ENCODE measurements at regions not wholly inside any gene's neighbourhood (a gene's known extent, or its start where the extent isn't known, plus 50 kb on each side); places are given as distances from the start of the nearest gene placed in this dataset.

- intact Hi-C loops (cut with DNase I; ENCODE audit: low total_unique reads), result no loop called here
- no peak for TF ChIP-seq CTCF (IDR thresholded peaks at IDR 0.05)
- H3K27me3 ChIP-seq, result no peaks in the 10 kb centered on the region
- peak in 1 of 2 donors; percentile 32 for DNase-seq
- H3K36me3 ChIP-seq, result no peaks in the 10 kb centered on the region
- H3K9me3 ChIP-seq, result no peaks in the 10 kb centered on the region
- no peak overlapping the region for H3K4me3 ChIP-seq
- no peak overlapping the region for H3K27ac ChIP-seq
- peaks cover 0 to 7% (median 0%) of the 10 kb centered on the region in 4 donors for H3K4me1 ChIP-seq
Observed at GRCh38 chr22:27183474-27183873, 526.1 kb downstream of the MIAT start.

GRCh38 chr22:27185099-27185709 is 527.8 kb downstream of the MIAT start:
- Histone ChIP-seq H3K27ac (no peak overlapping the region), H3K4me3 (no peak overlapping the region), H3K9me3 (no peaks in the 10 kb centered on the region), H3K4me1 (peaks cover 0 to 7% (median 0%) of the 10 kb centered on the region in 4 donors), H3K36me3 (no peaks in the 10 kb centered on the region), H3K27me3 (no peaks in the 10 kb centered on the region)
- intact Hi-C loops (cut with DNase I; ENCODE audit: low total_unique reads), result no loop called here
- no peak for TF ChIP-seq CTCF (IDR thresholded peaks at IDR 0.05)
- no peak for DNase-seq

GRCh38 chr22:27185760-27186302 is 528.4 kb downstream of the MIAT start:
- no peak overlapping the region for H3K4me3 ChIP-seq
- H3K9me3 ChIP-seq, result no peaks in the 10 kb centered on the region
- no peaks in the 10 kb centered on the region for H3K36me3 ChIP-seq
- peaks cover 0 to 7% (median 0%) of the 10 kb centered on the region in 4 donors for H3K4me1 ChIP-seq
- intact Hi-C loops (cut with DNase I; ENCODE audit: low total_unique reads), result no loop called here
- H3K27me3 ChIP-seq, result no peaks in the 10 kb centered on the region
- no peak for TF ChIP-seq CTCF (IDR thresholded peaks at IDR 0.05)
- no peak for DNase-seq
- no peak overlapping the region for H3K27ac ChIP-seq

- Histone ChIP-seq H3K27me3 (no peaks in the 10 kb centered on the region), H3K27ac (no peak overlapping the region), H3K9me3 (no peaks in the 10 kb centered on the region), H3K4me1 (peaks cover 0 to 9% (median 0%) of the 10 kb centered on the region in 4 donors), H3K36me3 (no peaks in the 10 kb centered on the region), H3K4me3 (no peak overlapping the region)
- TF ChIP-seq CTCF (IDR thresholded peaks at IDR 0.05), result no peak
- intact Hi-C loops (cut with DNase I; ENCODE audit: low total_unique reads), result no loop called here
- DNase-seq, result no peak
Observed at GRCh38 chr22:27186643-27187042, 529.3 kb downstream of the MIAT start.

- Histone ChIP-seq H3K4me3 (no peak overlapping the region), H3K9me3 (no peaks in the 10 kb centered on the region), H3K27me3 (no peaks in the 10 kb centered on the region), H3K27ac (peak overlapping the region; percentile 4 to 59), H3K4me1 (peaks cover 0 to 26% (median 6%) of the 10 kb centered on the region in 4 donors), H3K36me3 (no peaks in the 10 kb centered on the region)
- no peak for TF ChIP-seq CTCF (IDR thresholded peaks at IDR 0.05)
- peak in 1 of 2 donors; percentile 54 for DNase-seq
- intact Hi-C loops (cut with DNase I; ENCODE audit: low total_unique reads), result no loop called here
Observed at GRCh38 chr22:27192135-27192829, 534.9 kb downstream of the MIAT start.

Data from tibial artery (tissue), 4 donors.